Ovary (tissue), 7 donors: ENCODE measurements at regions not wholly inside any gene's neighbourhood (a gene's known extent, or its start where the extent isn't known, plus 50 kb on each side); places are given as distances from the start of the nearest gene placed in this dataset.

ENCODE experiments used
- DNase-seq, 5 donors: peaks; one replicate each; pipeline ENCODE4 v3.0.0-alpha.2; 2019 to 2020
- H3K27ac ChIP-seq, 2 donors: fragments of 200-600 bp; one replicate each; pipeline versions ENCODE4 v1.5.1 to v1.8.0; 2019 to 2022
- H3K27me3 ChIP-seq: fragments of 200-600 bp; one replicate; pipeline ENCODE4 v1.8.0; 2022
- H3K36me3 ChIP-seq: fragments of 200-600 bp; sonication (generic); one replicate; pipeline ENCODE4 v1.5.1; 2019
- H3K4me1 ChIP-seq: one replicate; pipeline ENCODE4 v1.8.1; 2013; ENCODE audit warnings: mild to moderate bottlenecking, moderate library complexity; ENCODE audit not compliant: insufficient read depth
- H3K4me3 ChIP-seq: fragments of 200-600 bp; sonication (generic); one replicate; pipeline ENCODE4 v1.5.1; 2017
- H3K9me3 ChIP-seq, 2 donors: fragments of 200-600 bp in 1 of 2; sonication (generic) in 1 of 2; one replicate each; pipeline versions ENCODE4 v1.5.1 to v1.8.1; 2013 to 2019; ENCODE audit warnings: mild to moderate bottlenecking in 1 of 2, moderate library complexity in 1 of 2
- EP300 ChIP-seq: sonication (generic); formaldehyde crosslinking; IDR thresholded peaks from one replicate; pipeline ENCODE4 v1.6.1; 2017; ENCODE audit warnings: antibody characterized with exemption
- POLR2A ChIP-seq: fragments of 450-650 bp; IDR thresholded peaks from one replicate; pipeline ENCODE4 v1.6.1; 2017; ENCODE audit warnings: antibody characterized with exemption, mild to moderate bottlenecking, moderate library complexity
- WGBS, 3 donors: extraction: QIAGEN DNeasy Blood & Tissue Kit in 1 of 3; methylation state at CpG; one replicate each; pipeline versions ENCODE4 v1.1.5 to v1.1.7; 2013 to 2017; 5-methylcytosine and 5-hydroxymethylcytosine counted together
- intact Hi-C, 4 donors: fragments of 100-400 bp; cut with DNase I; formaldehyde crosslinking; loops; one replicate each; pipeline versions ENCODE4 v1.11.0 to v1.15.1; 2022 to 2023
- TF ChIP-seq, protein P1 (sequence below), 3 donors: fragments of 450-650 bp in 2 of 3; fragments of 200-600 bp in 1 of 3; IDR thresholded peaks; one replicate each; pipeline versions ENCODE4 v1.5.1 to v1.8.0; 2016 to 2022; ENCODE audit warnings: antibody characterized with exemption in 3 of 3, mild to moderate bottlenecking in 1 of 3
- donor health status: DM: no; HTN: no; CAD: no; lungs with moderate emphysema.
- donor health status: DM: no; HTN: no; CAD: no.
- donor health status: Bipolar disorder and iron deficiency.
- donor health status: DM: no; HTN: no; CAD: no.
- donor health status: DM: yes; HTN: yes; CAD: no.

DNA sequence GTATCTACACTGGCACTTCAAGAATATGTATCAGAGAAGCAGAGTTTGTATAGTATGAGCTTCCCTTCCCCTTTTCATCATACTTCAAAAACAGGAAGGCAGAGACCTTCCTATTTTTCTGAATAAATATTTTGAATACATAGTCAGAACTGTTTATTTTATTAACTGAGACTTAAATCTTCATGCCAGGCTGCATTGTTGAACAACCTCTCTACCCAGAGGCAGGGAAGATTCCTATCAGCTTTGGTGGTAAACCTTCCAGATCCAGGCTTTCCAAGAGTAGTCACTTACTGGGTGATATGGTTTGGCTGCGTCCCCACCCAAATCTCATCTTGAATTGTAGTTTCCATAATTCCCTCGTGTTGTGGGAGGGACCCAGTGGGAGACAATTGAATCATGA lies 217.4 kb upstream of the ATP11B start:
- Histone ChIP-seq H3K36me3 (no peaks in the 10 kb centered on the region), H3K27me3 (no peaks in the 10 kb centered on the region), H3K27ac (no peak overlapping the region), H3K4me1 (no peaks in the 10 kb centered on the region), H3K9me3 (no peaks in the 10 kb centered on the region), H3K4me3 (no peak overlapping the region)
- TF ChIP-seq EP300 (no peak), POLR2A (no peak)
- TF ChIP-seq, protein P1, sequence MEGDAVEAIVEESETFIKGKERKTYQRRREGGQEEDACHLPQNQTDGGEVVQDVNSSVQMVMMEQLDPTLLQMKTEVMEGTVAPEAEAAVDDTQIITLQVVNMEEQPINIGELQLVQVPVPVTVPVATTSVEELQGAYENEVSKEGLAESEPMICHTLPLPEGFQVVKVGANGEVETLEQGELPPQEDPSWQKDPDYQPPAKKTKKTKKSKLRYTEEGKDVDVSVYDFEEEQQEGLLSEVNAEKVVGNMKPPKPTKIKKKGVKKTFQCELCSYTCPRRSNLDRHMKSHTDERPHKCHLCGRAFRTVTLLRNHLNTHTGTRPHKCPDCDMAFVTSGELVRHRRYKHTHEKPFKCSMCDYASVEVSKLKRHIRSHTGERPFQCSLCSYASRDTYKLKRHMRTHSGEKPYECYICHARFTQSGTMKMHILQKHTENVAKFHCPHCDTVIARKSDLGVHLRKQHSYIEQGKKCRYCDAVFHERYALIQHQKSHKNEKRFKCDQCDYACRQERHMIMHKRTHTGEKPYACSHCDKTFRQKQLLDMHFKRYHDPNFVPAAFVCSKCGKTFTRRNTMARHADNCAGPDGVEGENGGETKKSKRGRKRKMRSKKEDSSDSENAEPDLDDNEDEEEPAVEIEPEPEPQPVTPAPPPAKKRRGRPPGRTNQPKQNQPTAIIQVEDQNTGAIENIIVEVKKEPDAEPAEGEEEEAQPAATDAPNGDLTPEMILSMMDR (IDR thresholded peaks at IDR 0.05): no peak
- intact Hi-C loops: no loop called here
- no peak for DNase-seq
- 67 to 75% (median 69%) methylated on average over 2 of the region's 2 CpGs for WGBS, 3 donors

DNA sequence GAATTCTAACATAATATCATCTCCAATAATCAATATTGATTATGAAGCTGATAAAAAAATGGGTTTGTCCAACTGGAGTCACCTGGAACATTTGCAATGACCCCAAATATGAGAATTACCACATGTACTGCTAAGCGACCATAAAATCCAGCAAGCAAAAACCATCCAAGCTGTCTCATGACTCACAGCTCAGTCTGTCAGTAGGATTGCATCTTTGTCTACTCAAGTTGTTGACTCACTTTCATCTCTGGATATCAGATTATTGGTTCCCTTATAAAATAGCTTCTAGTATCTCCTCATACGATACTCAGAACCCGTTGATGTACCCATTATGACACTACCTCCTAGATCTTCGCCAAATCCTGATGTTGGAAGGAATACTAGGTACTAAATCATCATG lies 209.8 kb upstream of the ATP11B start:
- H3K27me3 ChIP-seq: no peaks in the 10 kb centered on the region
- no peaks in the 10 kb centered on the region for H3K4me1 ChIP-seq
- 74 to 82% (median 80%) methylated on average over 4 of the region's 4 CpGs for WGBS, 3 donors
- no peaks in the 10 kb centered on the region for H3K36me3 ChIP-seq
- intact Hi-C loops: loop anchor here in 1 of 4 donors (5.0 kb wide), 1 partner anchor 989 kb away; no protein-coding TSS in a partner anchor
- no peak overlapping the region for H3K27ac ChIP-seq
- H3K9me3 ChIP-seq: no peaks in the 10 kb centered on the region
- H3K4me3 ChIP-seq: no peak overlapping the region
- no peak for DNase-seq
- no peak for TF ChIP-seq EP300
- TF ChIP-seq, protein P1 (IDR thresholded peaks at IDR 0.05): no peak
- no peak for TF ChIP-seq POLR2A

DNA sequence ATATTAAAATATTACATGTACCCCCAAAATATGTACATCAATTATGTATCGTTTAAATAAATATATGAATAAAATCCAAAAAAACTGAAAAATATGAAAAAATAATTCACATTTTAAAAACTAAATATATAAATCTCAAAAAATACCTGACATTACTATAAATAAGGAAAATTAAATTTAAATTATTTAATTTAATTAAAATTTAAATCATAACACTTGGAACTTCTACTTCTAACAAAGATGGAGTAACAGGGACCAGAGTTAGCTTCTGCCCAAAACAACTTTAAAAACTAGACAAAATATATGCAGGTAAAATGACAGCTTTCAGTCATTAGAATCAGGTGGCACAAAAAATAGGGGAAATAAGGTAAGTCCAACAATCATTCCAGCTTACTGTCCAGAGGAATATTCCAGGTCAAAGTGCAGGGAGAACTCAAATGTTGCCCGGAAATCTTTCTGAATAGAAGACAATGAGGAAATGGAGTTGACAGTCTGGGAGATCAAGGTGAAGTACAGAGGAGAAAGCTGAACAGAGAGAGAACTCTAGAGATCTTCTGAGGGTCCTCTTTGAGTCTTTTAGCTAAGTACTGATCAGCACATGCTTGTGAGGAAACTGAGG lies 207.7 kb upstream of the ATP11B start:
- H3K27me3 ChIP-seq: no peaks in the 10 kb centered on the region
- H3K4me1 ChIP-seq: no peaks in the 10 kb centered on the region
- intact Hi-C loops: no loop called here
- H3K4me3 ChIP-seq: no peak overlapping the region
- H3K9me3 ChIP-seq: no peaks in the 10 kb centered on the region
- TF ChIP-seq EP300 (no peak), POLR2A (no peak)
- TF ChIP-seq, protein P1 (IDR thresholded peaks at IDR 0.05): no peak
- no peak overlapping the region for H3K27ac ChIP-seq
- 59 to 79% (median 67%) methylated on average over 2 of the region's 2 CpGs for WGBS, 3 donors
- no peaks in the 10 kb centered on the region for H3K36me3 ChIP-seq
- DNase-seq: no peak

DNA sequence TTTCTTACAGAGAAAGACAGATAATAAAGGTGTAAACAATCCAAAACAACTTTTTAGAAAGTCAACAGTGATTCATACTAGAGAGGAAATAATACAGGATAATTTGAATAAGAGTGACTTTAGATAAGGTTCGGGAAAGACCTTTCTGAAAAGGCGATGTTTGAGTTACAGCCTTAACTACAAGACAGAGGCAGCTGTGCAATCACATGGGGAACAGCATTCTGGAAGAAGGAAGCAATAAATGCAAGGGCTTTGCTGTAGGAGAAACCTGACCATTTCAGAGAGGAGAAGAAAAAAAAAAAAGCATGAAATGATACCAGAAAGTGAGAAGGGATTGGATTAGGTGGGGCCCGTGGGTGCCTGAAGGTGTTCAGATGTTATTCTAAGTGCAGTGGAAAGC lies 200.6 kb upstream of the ATP11B start:
- Histone ChIP-seq H3K27ac (no peak overlapping the region), H3K4me1 (no peaks in the 10 kb centered on the region), H3K27me3 (no peaks in the 10 kb centered on the region), H3K36me3 (no peaks in the 10 kb centered on the region), H3K9me3 (no peaks in the 10 kb centered on the region), H3K4me3 (no peak overlapping the region)
- DNase-seq: no peak
- intact Hi-C loops: no loop called here
- no peak for TF ChIP-seq EP300
- TF ChIP-seq, protein P1 (IDR thresholded peaks at IDR 0.05): no peak
- TF ChIP-seq POLR2A: no peak
- WGBS, 3 donors: 65 to 83% (median 67%) methylated on average over 3 of the region's 3 CpGs
